Neural progenitor cell (in vitro differentiated cells): ENCODE measurements at regions not wholly inside any gene's neighbourhood (a gene's known extent, or its start where the extent isn't known, plus 50 kb on each side); places are given as distances from the start of the nearest gene placed in this dataset.

Experiments
- CTCF ChIP-seq: fragments of 200-600 bp; sonication (generic); IDR thresholded peaks from 2 replicates; pipeline ENCODE4 v1.5.1; 2017; ENCODE audit warnings: antibody characterized with exemption, mild to moderate bottlenecking
- EZH2 ChIP-seq: fragments of 200-600 bp; sonication (generic); IDR thresholded peaks from 2 replicates; pipeline ENCODE4 v1.6.1; 2017; ENCODE audit warnings: antibody characterized with exemption, mild to moderate bottlenecking, moderate library complexity

- TF ChIP-seq CTCF (no peak), EZH2 (no peak)
Measured at GRCh38 chr12:13530966-13531365, 334.4 kb downstream of the EMP1 start.
